ENCODE measurements at regions not wholly inside any gene's neighbourhood (a gene's known extent, or its start where the extent isn't known, plus 50 kb on each side); places are given as distances from the start of the nearest gene placed in this dataset.
A peak's percentile ranks its signal among the peaks of the same experiment; 100 is the strongest.

DNA sequence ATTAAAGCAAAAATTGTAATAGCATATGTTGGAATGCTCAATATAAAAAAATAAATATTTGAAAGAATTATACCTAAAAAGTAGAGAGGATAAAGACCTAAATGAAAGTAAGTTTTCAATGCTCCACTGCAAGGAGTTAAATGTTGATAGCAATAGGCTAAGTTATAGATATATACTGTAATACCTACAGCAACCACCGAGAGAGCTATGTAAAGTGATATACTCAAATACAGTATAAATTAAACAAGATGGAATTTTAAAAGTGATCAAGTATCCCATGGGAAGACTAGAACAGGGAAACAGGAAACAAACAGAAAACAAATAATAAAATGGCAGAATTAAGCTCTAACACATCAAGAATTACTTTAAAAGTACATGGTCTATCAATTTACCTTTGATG lies 73.9 kb downstream of the CASP3 start:
- DNase-seq = no peak

DNA sequence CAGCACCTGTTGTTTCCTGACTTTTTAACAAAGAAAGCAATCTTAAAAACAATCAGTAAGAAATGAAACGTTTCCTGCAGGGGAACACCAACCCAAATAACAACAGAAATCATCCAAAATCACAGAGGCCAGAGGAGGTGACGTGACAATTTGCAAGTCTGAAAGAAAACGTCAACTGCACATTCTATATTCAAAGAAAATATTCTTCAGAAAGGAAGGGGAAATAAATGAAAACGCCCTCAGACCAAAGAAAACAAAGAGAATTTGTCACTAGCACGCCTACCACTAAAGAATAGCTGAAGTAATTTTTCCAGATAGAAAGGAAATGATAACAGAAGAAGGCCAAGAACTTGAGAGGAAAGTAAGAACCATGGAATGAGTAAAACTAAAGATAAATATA lies 74.4 kb downstream of the CASP3 start:
- no peak for DNase-seq

DNA sequence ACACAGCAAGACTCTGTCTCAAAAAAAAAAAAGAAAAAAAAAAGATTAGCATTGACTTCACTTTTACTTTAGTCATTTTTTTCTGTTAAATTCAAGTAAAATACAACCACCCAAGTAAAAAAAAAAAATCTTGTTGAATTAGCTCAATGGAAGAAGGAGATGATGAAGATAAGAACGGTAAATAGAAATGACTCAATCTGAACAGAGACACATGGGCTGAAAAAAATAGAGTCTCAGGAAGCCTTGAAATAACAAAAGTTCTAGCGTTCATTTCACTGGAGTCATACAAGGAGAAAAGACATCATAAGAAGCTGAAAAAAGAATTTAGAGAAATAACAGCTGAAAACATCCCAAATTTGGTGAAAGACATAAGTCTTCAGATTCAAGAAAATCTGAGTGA lies 75.5 kb downstream of the CASP3 start:
- DNase-seq = no peak

DNA sequence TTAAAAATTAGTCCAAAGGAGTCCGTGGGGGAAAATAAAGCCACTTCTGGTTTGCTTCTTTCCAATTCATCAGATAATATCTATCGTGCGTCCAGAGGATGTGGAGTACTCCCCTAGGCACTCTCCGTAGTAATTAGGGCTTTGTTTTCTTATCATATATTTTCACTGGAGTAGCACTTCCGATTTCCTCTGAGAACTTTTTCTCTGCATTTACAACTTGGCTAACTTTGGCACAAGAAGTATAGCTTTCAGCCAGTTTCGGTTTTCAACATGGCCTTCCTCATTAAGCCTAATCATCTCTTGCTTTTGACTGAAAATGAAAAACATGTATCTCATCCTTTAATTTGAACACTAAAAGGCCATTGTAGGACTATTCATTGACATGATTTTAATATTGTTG lies 80.5 kb downstream of the CASP3 start:
- DNase-seq = no peak

DNA sequence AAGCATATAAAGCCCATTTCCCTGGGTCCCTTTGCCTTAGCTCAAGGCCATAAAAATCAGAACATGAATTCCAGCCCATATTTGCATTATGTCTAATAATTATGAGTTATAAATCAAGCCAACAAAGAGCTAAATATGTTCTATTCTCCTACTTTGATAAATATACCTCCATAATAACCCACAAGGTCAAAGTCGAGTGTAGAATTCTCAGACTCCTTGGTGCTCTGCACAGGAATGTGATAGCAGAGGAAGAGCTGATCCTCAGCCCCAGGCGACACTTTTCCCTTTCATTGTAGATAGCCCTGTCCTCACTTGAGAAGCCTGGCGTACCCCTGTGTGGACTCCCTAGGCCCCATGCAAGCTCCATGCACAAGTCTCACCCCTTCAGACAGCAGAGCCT lies 85.6 kb downstream of the CASP3 start:
- DNase-seq = no peak

DNA sequence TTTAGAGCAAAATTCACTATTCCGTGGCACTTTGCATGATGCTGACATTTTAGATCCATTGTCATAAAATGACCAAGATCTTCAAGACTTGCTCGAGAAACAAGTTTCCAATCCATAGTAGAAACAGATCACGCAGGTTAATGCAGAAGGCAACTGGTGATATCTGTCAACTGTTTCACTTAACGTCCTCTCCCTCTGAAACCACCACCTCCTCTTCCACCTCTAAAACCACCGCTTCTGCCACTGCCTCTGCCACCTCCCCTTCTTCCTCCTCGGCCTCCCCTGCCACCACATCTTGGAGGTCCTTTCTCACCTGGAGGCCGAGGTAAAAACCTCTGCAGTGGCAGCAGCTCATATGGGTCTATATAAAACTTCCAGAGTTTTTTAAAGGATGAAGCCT lies 84.6 kb upstream of the IRF2 start:
- DNase-seq = no peak

DNA sequence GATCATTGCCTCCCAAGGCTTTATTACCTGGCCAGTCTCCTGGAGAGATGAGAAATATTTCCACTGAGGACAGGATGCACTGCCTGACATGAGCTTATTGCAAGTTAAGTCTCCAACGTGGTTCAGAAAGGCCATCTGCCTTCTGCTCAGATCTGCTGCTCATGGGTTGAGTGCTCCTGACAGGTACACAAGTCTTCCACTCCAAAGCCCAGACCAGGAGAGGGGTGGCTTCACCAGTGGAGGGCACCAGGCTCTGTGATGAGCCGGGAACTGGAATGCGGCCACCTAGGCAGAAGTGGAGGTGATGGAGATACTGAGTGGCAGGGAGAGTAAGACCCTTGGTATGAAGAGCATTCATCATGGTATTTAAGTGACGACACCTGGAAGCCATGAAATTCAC lies 79.5 kb upstream of the IRF2 start:
- DNase-seq = no peak

DNA sequence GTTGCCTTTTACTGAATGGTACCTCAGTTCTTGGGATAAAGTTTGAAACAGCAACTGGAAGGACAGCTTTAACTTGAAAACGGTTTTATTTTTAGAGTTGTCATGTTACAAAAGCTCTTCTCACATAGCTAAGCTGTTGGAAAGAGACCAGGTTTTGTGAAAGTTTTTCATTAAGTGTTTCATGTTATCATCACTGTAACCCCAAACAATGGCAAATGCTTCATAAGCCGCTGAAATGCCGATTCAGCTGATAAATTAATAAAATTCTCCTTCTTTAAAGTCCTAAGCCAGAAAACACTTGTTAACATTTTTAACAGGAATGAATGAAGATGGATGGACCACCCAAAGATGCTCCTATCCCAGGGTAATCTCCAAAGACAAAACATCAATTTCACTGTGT lies 76.1 kb upstream of the IRF2 start:
- no peak for DNase-seq

DNA sequence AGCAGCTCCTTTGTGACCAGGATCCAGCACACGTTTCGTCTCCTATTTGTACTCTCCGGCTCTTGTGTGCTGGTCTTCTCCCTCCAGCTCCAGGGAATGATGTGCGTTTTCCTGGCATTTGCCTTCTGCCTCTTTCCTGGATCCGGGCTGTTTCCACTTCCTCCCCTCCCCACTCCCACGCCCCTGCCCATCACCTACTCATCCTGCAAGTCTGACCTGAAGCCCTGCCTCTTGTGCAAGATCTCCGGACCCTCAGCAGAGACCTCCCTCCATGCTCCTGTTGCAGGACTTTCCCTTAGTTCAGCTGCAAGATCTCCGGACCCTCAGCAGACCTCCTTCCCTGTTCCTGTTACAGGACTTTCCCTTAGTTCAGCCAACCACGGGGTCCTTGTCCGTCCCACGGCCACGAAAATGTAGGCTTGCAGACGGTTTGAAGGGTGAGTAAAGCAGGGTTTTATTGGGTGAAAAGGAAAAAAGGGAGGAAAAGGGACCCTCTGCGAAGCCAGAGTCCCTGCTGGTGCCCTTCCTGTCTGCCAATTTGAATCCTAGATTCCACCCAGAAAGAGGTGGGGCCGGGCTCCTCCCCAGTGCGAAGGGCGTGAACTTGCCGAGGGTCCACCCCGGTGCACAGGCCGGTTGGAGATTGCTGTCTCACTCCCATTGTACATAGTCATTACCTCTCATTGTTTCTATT lies 74.4 kb upstream of the IRF2 start:
- DNase-seq = no peak

DNA sequence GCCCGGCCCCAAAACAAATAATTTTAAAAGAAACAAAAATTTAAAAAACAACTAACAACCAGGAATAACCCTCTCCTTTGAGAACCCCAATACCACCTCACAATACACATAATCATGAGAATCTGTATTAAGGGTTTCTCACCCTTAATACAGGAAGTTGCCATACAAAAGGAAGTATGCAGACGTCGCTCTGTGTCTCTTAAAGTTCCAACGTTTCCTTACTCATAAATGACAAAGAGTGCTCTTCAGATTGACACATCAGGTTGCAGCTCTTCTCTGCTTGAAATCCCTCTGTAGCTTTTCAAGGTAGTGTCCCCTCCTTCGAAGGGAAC lies 73.9 kb upstream of the IRF2 start:
- DNase-seq = no peak

DNA sequence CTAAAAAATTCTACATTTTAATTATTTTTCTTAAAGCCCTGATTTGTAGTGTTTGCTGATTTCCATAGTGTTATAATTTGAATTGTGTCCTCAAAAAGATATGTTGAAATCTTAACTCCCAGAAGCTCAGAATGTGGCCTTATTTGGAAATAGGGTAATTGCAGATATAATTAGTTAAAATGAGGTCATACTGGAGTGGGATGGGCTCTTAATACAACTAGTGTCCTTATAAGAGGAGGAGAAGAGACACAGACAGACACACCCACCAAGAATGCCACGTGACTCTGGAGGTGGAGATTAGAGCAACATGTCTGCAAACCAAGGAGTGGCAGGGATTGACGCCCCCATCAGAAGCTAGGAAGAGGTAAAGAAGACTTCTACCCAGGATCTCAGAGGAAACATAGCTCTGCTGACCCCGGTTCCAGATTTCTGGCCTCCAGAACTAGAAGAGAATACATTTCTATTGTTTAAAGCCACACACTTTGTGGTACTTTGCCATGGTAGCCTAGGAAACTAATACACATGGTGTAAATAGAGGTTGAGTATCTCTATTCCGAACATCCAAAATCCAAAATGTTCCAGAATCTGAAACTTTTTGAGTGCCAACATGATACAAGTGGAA lies 70.5 kb upstream of the IRF2 start:
- no peak for DNase-seq

DNA sequence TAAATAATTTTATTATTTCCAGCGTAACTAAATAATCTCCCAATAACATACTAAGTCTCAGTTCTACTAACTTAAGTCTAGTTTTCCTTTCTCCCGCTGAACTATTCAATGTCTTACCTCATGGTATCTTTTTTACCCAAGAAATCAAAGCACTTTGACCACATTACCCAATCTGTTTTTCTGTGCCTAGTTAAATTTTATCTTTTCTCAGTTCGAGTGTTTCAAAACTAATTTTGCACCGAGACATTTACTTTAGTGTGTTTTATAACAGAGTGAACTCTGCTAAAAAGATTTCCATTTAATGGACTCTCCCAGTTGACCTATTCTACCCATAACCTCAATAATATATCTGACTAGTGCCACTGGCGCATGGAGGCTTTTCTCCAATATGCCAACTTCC lies 67.6 kb upstream of the IRF2 start:
- DNase-seq = no peak

DNA sequence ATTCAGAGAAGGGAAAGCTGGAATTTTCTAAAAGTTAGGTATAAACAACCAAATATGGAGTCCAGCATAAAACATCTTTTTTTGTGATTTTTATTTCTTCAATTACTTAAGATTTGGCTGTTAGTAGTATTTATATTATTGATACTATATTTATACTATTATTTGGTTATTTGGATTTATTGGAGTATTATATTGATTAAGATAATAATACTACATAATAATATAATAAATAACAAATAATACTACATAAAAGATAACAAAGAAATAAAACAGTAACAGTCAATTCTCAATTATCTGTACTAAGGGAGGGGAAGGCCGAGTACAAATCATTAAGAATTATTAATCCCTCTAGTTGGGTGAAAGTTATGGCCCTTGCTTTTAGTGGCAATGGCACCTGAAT lies 66.0 kb upstream of the IRF2 start:
- no peak for DNase-seq

DNA sequence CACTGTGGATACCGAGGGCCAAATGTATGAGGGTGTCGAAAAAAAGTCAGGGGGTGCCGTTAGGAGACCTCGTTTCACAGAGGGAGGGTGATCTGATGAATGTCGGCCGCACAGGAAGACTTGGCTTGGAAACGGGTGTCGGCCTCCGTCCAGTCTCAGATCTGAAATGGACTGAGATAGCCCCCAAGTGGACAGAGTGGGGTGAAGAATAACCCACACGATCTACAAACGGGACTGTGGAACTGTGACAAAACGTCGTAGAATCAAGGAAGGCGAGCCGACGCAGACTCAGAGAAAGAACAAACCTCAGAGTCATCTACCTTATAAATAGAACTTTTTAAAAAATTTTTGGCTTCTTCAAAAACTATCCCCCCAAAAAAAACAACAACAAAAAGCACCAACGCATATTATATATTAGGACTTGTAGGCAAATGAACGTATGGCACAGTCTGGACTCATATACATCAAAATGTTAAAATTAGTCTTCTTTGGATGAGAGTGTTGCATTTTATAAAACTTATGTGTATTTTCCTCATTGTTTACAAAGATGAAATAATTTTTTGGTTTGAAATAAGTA lies 63.8 kb upstream of the IRF2 start:
- DNase-seq = peak in 50 of 51 donors; percentile 10 to 96 (median 75)

DNA sequence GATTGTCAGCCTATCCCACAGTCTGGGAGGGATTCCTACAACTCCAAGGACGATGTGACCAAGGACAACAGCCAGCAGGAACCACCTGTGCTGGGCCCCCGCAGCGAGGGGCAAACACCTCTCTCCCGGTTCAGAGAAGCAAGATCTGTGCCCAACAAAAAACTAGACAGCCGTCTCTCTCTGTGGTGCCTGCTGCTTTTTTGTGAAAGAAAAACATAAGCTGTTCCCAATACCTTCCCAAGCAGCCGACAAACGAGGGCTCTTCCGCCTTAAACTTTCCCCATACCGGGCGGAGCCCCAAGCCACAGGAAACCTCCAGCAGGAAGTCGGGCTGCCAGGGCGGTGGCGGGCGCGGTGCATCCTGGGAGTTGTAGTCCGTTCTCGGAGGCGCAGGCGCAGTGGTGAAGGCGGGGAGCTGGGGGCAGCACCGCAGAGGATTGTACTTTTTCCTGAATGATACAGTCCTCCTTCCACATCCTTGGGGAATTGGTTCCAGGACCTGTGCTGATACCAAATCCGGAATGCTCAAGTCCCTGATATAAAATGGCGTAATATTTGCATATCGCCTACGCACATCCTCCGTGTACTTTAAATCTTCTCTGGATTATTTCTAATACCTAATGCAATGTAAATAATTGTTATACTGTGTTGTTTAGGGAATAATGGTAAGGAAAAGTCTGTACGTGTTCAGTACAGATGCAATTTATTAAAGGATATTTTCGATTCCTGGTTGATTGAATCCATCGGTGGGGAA lies 63.1 kb upstream of the IRF2 start:
- DNase-seq = peak; percentile 79 to 99 (median 93)

DNA sequence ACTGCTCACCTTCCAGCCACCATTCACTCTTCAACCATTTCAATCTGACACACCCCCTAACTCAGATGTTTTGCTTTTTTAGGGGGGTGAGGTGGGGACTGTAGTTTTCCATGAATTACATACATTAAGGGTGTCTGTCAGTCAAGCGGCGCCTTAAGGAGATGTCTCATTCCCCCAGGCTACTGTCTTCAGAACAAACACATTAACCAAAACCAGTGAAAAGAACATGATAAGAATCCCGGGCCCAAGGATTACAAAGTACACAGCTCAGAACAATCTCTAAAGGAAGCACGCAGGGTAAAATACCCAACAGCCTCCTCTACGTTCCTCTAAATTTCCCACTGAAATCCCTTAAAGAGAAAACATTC lies 62.5 kb upstream of the IRF2 start:
- peak in 2 of 51 donors; percentile 10 to 61 for DNase-seq

DNA sequence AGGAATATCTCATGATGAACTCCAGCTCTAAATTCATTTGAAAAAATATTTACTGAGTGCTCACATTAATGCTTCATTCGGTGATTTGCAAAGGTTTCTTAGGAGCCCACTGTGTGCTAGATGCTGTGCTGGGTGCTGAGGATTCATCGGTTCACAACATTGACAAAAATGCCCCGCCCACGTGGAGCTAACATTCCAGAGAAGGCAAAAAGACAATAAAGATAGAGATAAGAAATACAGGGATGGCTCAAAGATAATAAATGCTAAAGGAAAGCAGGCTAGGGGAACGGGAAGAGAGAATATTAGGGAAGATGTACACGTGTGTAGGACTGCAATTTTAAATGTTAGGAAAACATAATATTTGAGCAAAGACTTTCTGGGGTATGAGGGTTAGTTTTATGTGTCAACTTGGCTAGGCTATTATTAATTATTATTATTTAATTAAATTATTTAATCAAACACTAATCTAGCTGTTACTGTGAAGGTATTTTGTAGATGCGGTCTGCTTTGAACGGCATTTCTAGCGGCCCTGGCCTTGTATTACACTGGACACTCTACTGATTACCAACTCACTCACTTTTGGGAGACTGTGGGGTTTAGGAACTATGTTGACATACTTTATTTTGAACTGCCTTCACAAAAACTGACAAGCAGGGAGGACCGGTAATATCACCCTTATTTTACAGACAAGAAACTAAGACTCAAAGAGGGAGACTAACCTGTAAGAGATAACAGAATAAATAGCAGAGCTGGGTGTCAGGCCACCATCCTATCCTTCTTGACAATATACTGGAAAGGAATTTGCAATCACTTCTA lies 61.9 kb upstream of the IRF2 start:
- DNase-seq = peak in 2 of 51 donors; percentile 50 to 52

DNA sequence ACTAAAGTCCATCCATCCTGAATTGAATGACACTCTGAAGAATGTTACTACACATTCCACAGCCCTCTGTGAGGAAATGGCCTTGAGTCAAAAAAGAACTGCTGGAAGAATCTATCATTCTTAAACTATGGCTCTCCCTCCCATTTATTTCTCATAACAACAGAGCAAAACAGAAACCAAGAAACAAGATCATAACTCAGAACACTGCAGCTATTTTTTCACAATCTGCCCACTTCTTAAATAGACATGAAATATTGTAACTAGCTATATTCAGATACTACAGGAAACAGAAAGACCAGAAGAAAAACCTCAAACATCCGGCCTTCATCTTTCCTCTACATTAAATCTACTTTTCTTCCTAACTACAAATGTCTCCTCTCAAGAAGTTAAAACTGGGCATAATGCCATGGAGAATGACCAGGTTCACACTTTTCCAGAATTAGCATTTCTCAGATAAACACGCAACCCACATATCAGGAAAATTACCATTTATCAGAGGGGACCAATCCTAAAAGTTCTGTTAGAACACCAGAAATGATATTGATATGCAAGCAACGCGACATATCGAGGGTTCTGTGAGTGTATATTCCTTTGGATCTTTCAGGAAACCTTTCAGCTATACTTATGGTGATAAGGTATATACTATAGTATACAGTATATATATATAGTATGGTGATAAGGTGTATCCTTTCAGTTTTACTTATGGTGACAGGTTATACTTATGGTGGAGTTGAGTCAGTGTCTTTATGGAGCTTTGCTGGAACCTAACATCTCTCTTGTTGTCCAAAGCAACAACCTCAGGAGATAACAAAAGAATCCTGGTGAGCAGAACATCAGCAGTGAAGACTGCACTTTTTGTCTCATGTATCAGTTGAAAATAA lies 60.4 kb upstream of the IRF2 start:
- DNase-seq = no peak

DNA sequence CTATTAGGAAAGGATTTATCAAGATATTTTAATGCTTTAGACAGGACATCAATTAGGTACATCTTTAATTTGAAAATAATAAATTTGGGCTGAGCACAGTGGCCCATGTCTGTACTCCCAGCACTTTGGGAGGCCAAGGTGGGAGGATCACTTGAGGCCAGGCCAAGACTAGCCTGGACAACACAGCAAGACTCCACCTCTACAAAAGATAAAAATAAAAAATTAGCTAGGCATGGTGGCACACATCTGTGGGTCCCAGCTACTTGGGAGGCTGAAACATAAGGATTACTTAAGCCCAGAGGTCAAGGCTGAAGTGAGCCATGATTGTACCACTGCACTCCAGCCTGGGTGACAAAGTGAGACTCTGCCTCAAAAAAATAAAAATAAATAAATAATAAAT lies 59.6 kb upstream of the IRF2 start:
- no peak for DNase-seq

DNA sequence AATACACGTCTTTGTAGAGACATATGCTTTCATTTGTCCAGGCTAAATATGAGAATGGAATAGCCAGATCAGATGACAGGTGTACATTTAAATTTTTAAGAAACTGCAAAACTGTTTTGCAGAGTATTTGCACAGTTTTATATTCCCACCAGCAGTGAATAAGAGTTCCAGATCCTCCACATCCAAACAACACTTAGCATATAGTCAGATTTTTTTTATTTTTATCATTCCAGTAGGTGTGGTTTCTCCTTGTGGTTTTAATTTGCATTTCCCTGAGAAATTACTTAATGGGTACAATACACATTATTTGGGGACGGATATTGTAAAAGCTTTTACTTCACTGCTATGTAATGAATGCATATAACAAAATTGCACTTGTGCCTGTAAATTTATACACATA lies 56.7 kb upstream of the IRF2 start:
- no peak for DNase-seq

DNA sequence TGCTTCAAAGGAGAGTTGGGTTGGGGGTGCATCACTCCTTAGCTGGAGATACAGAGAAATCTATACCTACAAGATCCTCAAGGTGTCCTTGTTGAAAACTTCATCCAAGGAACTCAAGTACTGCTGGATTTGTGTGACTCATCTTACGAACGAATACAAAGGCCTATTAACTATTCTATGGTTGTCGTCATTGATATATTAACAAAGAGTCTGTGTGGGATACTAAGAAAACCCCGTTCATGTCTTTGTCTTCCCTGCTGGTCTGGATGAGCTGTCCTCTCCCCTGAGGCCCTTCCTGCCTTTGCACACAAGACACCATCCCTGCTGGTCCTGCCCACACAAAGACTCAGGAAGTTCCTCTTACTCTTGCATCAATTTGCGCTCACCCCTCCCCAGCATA lies 54.9 kb upstream of the IRF2 start:
- DNase-seq = peak in 4 of 51 donors; percentile 7 to 24 (median 12)
